ENCODE measurements at regions not wholly inside any gene's neighbourhood (a gene's known extent, or its start where the extent isn't known, plus 50 kb on each side); places are given as distances from the start of the nearest gene placed in this dataset.

DNA sequence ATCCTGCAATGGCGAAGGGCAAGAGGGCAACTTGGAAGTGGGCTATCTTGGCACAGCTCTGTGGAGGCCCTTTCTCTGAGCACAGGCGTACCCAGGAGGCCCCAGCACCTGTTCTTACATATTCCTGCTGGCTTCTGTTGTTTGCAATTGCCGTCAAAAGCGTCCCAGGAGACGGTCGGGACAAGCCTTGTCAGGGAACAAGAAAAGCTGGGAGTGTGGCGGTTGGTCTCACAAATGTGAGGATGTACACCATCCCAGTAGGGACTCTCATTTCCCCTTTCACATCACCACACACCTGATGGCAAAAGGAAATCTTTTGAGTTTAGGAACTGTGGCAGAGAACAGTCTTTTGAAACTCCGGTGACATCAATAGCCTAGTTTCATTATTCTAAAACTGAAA is 94.7 kb upstream of the EFEMP1 start:
- no peak for DNase-seq (ENCODE audit: low spot score)
- TF ChIP-seq, protein P1, sequence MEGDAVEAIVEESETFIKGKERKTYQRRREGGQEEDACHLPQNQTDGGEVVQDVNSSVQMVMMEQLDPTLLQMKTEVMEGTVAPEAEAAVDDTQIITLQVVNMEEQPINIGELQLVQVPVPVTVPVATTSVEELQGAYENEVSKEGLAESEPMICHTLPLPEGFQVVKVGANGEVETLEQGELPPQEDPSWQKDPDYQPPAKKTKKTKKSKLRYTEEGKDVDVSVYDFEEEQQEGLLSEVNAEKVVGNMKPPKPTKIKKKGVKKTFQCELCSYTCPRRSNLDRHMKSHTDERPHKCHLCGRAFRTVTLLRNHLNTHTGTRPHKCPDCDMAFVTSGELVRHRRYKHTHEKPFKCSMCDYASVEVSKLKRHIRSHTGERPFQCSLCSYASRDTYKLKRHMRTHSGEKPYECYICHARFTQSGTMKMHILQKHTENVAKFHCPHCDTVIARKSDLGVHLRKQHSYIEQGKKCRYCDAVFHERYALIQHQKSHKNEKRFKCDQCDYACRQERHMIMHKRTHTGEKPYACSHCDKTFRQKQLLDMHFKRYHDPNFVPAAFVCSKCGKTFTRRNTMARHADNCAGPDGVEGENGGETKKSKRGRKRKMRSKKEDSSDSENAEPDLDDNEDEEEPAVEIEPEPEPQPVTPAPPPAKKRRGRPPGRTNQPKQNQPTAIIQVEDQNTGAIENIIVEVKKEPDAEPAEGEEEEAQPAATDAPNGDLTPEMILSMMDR (IDR thresholded peaks at IDR 0.05; ENCODE audit: extremely low read depth, missing control alignments) = no peak

DNA sequence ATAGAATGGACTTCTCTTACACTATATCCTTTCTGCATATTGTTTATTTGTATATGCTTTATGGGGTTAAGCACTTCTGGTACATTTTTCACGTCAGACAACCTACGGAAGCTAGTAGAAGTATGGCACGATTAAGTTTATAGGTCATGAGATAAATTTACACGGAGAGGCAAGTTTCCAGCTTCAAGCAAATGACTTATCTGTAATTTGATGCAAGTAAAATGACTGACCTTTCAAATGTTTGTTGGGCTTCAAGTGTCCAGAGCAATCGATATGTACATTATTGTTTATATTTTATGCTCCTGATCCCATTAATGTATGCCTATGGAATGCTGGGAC is 97.5 kb upstream of the EFEMP1 start:
- TF ChIP-seq, protein P1 (IDR thresholded peaks at IDR 0.05; ENCODE audit: extremely low read depth, missing control alignments) = no peak
- no peak for DNase-seq (ENCODE audit: low spot score)

DNA sequence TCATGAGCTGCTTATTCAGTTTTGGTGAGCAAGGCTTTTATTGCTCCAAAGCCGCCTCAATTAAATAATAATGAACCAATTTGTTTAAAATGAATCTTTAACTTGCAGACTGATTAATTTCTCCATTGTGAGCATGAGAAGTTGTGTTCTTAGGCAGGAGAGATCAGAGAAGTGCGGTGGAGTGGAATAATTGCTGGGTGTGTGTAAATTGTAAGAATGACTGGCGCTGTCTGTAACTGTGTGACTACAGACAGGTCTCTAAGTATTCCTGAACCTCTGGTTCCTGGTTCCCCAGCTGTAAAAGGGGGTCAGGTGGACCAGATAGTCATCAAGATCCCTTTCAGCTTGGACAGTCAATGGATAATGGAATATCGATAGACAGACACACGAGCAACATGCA is 98.0 kb upstream of the EFEMP1 start:
- TF ChIP-seq, protein P1 (IDR thresholded peaks at IDR 0.05; ENCODE audit: extremely low read depth, missing control alignments) = no peak
- no peak for DNase-seq (ENCODE audit: low spot score)

DNA sequence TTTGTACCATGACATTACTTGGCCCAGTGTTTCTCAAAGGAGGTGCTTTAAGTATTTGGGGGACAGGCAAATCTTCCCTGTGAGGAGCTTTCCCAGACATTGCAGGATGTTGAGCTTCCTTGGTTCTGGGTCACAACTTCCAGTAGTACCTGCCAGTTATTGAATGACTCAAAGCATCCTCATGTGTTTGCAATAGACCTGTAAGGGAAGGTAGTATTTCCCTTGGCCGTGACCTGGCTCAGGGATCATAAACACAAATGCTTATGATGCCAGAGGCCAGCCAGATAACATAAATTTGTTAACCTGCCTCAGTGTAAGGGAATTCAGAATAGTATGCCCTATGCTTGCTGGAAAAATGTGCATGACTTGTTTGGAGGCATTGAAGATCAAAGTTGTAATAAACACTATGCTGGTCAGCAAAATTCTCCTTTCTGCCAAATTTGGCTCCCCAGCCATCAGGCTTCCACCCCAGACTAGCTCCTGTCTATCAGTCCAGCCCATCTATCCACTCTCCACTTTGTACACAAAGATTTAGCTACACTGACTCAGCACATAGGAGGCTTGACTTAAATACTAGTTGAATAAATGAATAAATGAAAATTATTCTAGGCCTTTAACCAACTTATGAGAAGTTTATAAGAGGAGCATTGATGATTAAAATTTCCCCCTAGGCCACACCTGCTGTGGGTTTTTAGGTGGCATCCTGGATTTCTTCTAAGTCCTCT is 102.0 kb upstream of the EFEMP1 start:
- TF ChIP-seq, protein P1 (IDR thresholded peaks at IDR 0.05; ENCODE audit: extremely low read depth, missing control alignments) = no peak
- DNase-seq (ENCODE audit: low spot score) = no peak

DNA sequence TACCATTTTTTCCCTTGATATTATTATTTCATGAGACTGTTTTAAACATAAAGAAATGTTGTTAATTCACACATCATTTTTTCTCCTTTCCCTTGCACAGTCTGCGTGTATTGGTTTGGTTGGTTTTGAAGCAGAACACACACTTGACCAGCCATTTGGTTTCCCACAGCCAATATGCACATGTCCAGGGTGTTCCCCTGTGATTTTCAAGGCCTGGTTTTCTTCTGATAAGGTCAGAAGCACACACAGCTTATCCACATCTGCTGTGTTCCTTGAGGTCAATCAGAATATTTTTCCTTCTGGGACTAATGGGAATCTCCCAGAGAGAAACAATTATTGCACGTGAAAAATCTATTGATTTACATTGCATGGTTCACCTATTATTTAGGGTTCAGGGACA is 103.2 kb upstream of the EFEMP1 start:
- TF ChIP-seq, protein P1 (IDR thresholded peaks at IDR 0.05; ENCODE audit: extremely low read depth, missing control alignments) = no peak
- DNase-seq (ENCODE audit: low spot score) = no peak

DNA sequence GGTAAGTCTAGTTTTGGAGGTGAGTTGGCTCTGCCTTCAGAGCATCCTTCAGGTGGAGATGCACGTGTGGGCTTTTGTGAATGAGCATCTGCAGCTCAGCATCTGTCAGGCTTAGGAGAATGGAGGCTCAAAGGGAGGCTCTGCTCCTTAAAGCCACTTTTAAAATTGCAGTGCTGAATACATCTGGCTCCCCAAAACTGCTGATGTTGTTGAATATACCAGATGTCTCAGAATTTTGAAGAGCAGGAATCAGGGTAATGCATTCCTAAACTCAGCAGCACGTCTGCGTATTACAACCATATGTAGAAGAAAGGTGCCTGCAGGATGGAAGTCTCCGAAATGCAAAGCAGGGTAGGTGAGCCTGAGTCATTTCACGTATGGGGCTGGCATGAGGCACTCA is 106.5 kb upstream of the EFEMP1 start:
- DNase-seq (ENCODE audit: low spot score) = no peak
- TF ChIP-seq, protein P1 (IDR thresholded peaks at IDR 0.05; ENCODE audit: extremely low read depth, missing control alignments) = no peak

DNA sequence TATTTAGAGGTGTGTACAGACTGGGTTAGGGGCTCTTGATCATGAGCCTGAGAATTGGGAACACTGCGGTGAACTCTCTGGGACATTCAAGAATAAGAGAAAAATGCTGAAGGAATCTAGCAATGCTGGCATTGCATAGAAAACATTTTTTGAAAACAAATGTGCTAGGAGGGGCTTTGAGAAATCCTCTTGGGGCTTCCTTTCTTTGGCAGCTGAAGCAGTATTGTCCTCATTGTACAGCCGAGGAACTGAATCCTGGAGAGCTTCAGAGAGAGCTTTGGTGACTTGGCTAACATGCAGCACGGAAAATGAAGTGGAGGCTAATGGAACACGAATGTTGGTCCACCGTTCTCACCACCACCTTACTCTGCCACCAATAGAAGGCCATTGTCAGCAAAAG is 107.3 kb upstream of the EFEMP1 start:
- TF ChIP-seq, protein P1 (IDR thresholded peaks at IDR 0.05; ENCODE audit: extremely low read depth, missing control alignments) = no peak
- DNase-seq (ENCODE audit: low spot score) = no peak

Data from GM20000 (cell line).